ENCODE measurements at regions not wholly inside any gene's neighbourhood (a gene's known extent, or its start where the extent isn't known, plus 50 kb on each side); places are given as distances from the start of the nearest gene placed in this dataset.

GRCh38 chr10:36281831-36282331, 639.8 kb upstream of the FZD8 start:
- DNase-seq (ENCODE audit: low spot score) (no peak), ATAC-seq (ENCODE audit: low read depth) (no peak)
- H3K9me3 ChIP-seq (ENCODE audit: severe bottlenecking) = no peaks in the 10 kb centered on the region
- no peaks in the 10 kb centered on the region for H3K27me3 ChIP-seq (ENCODE audit: insufficient read depth, poor library complexity, severe bottlenecking)
- no peak overlapping the region for H3K27ac ChIP-seq (ENCODE audit: poor library complexity, severe bottlenecking)
- no peaks in the 10 kb centered on the region for H3K36me3 ChIP-seq (ENCODE audit: low read depth)
- H3K4me3 ChIP-seq (ENCODE audit: severe bottlenecking) = no peak overlapping the region
- no peaks in the 10 kb centered on the region for H3K4me1 ChIP-seq (ENCODE audit: insufficient read depth, poor library complexity, severe bottlenecking)
- TF ChIP-seq CTCF (IDR thresholded peaks at IDR 0.05; ENCODE audit: poor library complexity, severe bottlenecking) = no peak

- H3K4me1 ChIP-seq (ENCODE audit: insufficient read depth, poor library complexity, severe bottlenecking) = no peaks in the 10 kb centered on the region
- no peaks in the 10 kb centered on the region for H3K9me3 ChIP-seq (ENCODE audit: severe bottlenecking)
- H3K27me3 ChIP-seq (ENCODE audit: insufficient read depth, poor library complexity, severe bottlenecking) = no peaks in the 10 kb centered on the region
- DNase-seq (ENCODE audit: low spot score) (no peak), ATAC-seq (ENCODE audit: low read depth) (no peak)
- TF ChIP-seq CTCF (IDR thresholded peaks at IDR 0.05; ENCODE audit: poor library complexity, severe bottlenecking) = no peak
- no peak overlapping the region for H3K27ac ChIP-seq (ENCODE audit: poor library complexity, severe bottlenecking)
- H3K36me3 ChIP-seq (ENCODE audit: low read depth) = no peaks in the 10 kb centered on the region
- no peak overlapping the region for H3K4me3 ChIP-seq (ENCODE audit: severe bottlenecking)
Observed at GRCh38 chr10:36280890-36281499, 638.9 kb upstream of the FZD8 start.

GRCh38 chr10:36280321-36280741, 638.2 kb upstream of the FZD8 start:
- H3K4me3 ChIP-seq (ENCODE audit: severe bottlenecking) = no peak overlapping the region
- no peak overlapping the region for H3K27ac ChIP-seq (ENCODE audit: poor library complexity, severe bottlenecking)
- no peaks in the 10 kb centered on the region for H3K9me3 ChIP-seq (ENCODE audit: severe bottlenecking)
- no peaks in the 10 kb centered on the region for H3K27me3 ChIP-seq (ENCODE audit: insufficient read depth, poor library complexity, severe bottlenecking)
- TF ChIP-seq CTCF (IDR thresholded peaks at IDR 0.05; ENCODE audit: poor library complexity, severe bottlenecking) = no peak
- H3K36me3 ChIP-seq (ENCODE audit: low read depth) = no peaks in the 10 kb centered on the region
- no peaks in the 10 kb centered on the region for H3K4me1 ChIP-seq (ENCODE audit: insufficient read depth, poor library complexity, severe bottlenecking)
- DNase-seq (ENCODE audit: low spot score) (no peak), ATAC-seq (ENCODE audit: low read depth) (no peak)

GRCh38 chr10:36278176-36278575, 636.1 kb upstream of the FZD8 start:
- ATAC-seq (ENCODE audit: low read depth) (no peak), DNase-seq (ENCODE audit: low spot score) (no peak)
- Histone ChIP-seq H3K27ac (ENCODE audit: poor library complexity, severe bottlenecking) (no peak overlapping the region), H3K9me3 (ENCODE audit: severe bottlenecking) (no peaks in the 10 kb centered on the region), H3K4me3 (ENCODE audit: severe bottlenecking) (no peak overlapping the region), H3K27me3 (ENCODE audit: insufficient read depth, poor library complexity, severe bottlenecking) (no peaks in the 10 kb centered on the region), H3K36me3 (ENCODE audit: low read depth) (no peaks in the 10 kb centered on the region), H3K4me1 (ENCODE audit: insufficient read depth, poor library complexity, severe bottlenecking) (no peaks in the 10 kb centered on the region)
- TF ChIP-seq CTCF (IDR thresholded peaks at IDR 0.05; ENCODE audit: poor library complexity, severe bottlenecking) = no peak

GRCh38 chr10:36277459-36277858, 635.4 kb upstream of the FZD8 start:
- no peak for DNase-seq (ENCODE audit: low spot score)
- Histone ChIP-seq H3K9me3 (ENCODE audit: severe bottlenecking) (no peaks in the 10 kb centered on the region), H3K27ac (ENCODE audit: poor library complexity, severe bottlenecking) (no peak overlapping the region), H3K4me3 (ENCODE audit: severe bottlenecking) (no peak overlapping the region), H3K36me3 (ENCODE audit: low read depth) (no peaks in the 10 kb centered on the region), H3K4me1 (ENCODE audit: insufficient read depth, poor library complexity, severe bottlenecking) (peaks cover 6% of the 10 kb centered on the region), H3K27me3 (ENCODE audit: insufficient read depth, poor library complexity, severe bottlenecking) (no peaks in the 10 kb centered on the region)
- TF ChIP-seq CTCF (IDR thresholded peaks at IDR 0.05; ENCODE audit: poor library complexity, severe bottlenecking) = no peak
- no peak for ATAC-seq (ENCODE audit: low read depth)
